HG03521 (cell line): ENCODE measurements at regions not wholly inside any gene's neighbourhood (a gene's known extent, or its start where the extent isn't known, plus 50 kb on each side); places are given as distances from the start of the nearest gene placed in this dataset.
"Not testable (repeated sequence)": the region's sequence is repeated elsewhere in the genome, so short reads cannot be mapped to it uniquely, and the experiment has no call there.

Experiments
- ATAC-seq: cut with Tn5 transposase; IDR thresholded peaks from one replicate; pipeline ENCODE4 v1.9.1; 2021; ENCODE audit warnings: mild to moderate bottlenecking, moderate library complexity; ENCODE audit not compliant: unreplicated experiment

DNA sequence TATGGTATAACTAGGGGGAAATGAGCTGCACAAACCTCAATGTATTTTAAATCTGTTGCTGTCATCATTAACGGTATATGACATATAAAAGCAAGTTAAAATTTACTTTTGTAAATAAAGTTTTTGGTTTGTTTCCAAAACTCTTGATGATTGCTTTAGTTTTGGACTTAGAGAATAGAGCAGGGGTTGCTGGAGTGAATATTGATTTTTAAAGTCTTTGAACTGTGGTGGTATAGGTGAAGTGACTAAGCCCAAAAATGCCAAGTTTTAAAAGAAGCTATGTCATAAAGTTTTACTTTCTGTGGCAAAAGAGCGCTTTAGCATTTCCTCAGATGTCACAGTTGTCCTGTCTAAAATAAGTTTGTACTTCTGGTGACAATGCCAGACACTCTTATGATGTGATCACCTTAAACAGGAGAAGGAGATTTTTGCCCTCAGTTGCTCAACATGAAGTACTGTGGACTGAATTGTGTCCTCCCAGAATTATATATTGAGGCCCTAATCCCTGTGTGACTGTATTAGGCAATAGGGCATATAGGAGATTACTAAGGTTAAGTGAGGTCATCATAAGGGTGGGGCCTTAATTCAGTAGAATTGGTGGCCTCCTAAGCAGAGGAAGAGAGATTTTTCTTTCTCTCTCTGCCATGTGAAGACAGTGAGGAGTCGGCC is 175.2 kb upstream of the PLGLB1 start:
- not testable (repeated sequence) for ATAC-seq

DNA sequence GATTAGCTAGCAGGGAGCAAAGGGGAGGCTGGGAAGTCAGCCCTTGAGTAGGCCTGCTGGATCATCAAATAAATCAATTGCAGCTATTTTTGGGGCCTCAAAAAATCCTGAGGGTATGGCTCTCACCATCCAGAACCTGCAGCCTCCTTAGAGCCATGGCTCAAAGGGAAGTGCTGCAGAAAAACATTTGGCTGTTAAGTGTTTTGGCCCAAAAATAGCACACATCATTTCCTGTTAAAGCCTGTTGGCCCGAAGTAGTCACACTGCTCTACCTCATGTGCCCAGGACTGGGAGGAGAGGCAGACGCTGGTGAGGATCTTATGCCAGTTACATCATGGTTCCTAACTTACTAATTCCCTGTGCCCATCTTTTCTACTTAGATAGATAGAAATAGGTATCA is 176.8 kb upstream of the PLGLB1 start:
- ATAC-seq, result not testable (repeated sequence)

DNA sequence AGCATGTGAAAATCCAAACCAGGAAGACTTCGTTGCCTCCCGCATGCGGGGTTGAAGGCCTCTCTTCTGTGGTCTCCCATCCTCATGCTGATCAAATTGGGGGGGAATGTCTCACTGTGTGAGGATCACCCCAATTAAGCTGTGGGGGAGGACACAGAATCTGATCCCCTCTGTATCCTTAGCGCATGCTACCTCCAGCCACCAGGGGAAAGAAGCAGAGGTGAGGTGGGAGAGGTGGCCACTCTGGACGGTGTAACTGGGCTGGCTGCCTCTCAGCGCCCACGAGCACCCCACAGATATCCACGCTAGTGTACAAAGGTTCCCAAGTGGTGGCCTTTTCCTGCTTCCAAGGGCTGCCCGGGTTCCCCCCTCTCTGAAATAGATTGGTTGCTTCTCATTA is 177.6 kb upstream of the PLGLB1 start:
- not testable (repeated sequence) for ATAC-seq

DNA sequence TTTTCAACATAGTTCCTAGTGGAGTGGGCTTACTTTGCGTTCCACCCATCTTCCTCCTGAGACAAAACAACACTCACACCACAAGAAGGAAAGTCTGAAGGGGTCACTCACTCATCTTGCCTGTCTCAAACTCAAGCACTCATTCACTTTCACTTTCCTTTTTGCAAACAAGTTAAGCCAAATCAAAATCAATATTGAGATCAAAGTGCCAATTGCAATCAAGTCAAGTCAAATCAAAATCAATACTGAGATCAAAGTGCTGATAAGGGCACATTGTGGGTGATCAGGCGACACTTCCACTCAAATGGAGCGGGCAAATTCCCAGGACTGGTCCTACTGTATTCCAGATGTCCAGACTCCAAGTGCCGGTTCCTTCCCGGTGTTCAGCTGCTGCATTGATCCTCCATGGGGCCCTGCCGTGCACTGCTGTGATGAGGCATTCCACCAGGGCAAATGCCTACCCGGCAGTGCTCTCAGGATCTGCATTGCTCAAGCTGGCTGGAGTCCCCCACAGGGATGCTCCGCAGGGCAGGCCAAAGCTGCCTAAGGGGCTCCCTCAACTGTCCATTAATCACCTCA is 183.0 kb upstream of the PLGLB1 start:
- not testable (repeated sequence) for ATAC-seq

DNA sequence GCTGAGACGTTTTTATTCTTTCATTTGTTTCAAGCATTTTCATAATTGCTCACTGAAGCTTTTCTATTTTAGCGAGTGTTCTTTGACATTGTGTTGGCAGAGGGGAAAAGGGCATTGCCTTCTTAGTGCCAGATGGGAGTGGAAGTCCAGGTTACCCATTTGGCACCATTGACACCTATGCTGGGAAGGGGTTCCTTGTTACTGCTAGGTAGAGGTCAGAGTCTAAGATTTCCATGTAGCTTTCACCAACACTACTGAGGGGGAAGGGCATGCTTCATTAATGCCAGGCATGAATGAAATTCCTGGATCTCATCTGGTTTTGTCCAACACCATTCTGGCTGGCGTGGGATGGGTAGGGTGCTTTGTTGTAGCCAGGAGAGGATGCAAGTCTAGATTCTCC is 191.3 kb upstream of the PLGLB1 start:
- ATAC-seq, result not testable (repeated sequence)

DNA sequence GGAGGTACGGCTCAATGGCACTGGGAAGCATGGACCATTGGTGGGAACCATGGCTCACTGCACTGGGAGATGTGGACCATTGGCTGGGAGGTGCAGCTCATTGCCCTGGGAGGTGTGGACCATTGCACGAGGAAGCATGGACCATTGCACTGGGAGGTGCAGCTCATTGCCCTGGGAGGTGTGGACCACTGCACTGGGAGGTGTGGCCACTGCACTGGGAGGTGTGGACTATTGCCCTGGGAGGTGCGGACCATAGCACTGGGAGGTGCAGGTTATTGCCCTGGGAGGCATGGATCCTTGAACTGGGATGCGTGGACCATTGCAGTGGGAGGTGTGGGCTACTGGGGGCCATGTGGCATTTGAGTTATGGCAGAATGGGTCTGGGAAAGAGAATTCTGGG is 195.4 kb upstream of the PLGLB1 start:
- ATAC-seq, result not testable (repeated sequence)

DNA sequence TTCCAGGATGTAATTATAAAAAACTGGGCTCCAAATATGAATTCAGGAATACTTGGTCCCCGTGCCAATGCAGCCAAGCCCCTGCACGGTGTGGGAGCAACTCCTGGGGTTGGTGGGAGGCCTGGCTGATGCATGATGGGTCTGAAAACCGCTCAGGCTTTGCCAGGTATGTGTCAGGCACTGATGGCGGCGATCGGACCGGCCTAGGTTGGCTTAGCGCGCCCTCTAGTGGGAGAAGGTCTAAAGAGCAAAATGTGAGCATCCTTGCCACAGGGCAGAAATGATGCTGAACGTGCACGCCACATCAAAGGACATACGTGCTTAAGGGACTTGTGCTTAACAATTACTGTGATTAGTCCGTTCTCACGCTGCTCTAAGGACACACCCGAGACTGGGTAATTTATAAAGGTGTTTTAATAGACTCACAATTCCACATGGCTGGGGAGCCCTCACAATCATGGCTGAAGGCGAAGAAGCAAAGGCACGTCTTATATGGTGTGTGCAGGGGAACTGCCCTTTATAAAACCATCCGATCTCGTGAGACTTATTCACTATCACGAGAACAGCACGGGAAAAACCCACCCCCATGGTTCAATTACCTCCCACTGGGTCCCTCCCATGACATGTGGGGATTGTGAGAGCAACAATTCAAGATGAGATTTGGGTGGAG is 196.2 kb upstream of the PLGLB1 start:
- ATAC-seq, result not testable (repeated sequence)

DNA sequence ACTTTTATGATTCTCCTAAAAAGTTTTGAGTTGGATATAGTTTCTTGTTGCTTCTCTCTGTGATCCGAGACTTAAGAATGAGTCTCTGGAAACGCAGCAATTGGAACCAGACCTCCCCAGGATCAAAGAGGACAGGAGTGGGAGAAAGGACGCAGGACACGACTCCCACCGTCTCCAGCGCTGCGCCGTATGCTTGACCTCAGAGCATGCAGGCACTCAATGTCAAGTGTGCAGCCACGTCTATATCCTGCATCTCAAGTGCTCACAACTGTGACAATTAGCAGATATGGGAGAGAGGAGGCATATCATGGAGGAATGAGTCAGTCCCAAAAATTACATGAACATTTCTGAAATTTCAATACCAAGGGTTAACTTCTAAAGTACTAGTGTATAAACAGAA is 199.0 kb upstream of the PLGLB1 start:
- not testable (repeated sequence) for ATAC-seq

DNA sequence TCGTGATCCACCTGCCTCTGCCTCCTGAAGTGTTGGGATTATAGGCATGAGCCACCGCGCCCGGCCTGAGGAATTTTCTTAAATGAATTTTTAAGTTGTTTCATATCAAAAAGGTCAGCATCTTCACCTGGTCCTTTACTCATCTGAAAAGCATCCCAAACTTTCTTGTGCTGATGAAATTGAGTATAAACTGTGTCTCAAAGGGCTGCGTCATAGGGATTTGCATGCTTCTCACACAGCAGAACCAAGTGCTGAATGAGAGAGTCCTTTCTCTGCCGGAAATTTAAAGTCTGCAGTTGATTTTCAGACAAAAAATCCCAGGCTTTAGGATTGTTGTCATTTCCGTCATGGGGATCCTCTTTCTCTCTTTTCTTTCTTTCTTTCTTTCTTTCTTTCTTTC is 200.5 kb upstream of the PLGLB1 start:
- ATAC-seq, result not testable (repeated sequence)

DNA sequence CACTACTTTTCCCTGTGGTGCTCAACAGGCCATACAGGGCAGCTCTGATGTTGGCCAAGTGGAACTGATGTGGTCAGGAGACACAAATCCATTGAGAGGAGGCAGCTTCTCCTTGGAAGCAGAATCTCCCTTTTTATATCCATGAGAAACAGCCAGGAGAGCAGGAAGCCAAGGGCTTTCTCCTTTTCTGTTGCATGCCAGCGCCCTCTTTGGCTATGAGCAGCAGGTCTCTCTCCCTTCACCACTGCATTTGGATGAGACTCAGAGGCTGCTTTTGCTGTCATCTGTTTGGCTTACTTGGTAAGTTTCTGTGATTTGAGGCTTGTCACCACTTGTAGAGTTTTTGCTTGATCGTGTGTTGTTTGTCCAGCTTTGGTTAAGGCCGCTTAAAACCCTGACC is 202.2 kb upstream of the PLGLB1 start:
- ATAC-seq, result not testable (repeated sequence)

DNA sequence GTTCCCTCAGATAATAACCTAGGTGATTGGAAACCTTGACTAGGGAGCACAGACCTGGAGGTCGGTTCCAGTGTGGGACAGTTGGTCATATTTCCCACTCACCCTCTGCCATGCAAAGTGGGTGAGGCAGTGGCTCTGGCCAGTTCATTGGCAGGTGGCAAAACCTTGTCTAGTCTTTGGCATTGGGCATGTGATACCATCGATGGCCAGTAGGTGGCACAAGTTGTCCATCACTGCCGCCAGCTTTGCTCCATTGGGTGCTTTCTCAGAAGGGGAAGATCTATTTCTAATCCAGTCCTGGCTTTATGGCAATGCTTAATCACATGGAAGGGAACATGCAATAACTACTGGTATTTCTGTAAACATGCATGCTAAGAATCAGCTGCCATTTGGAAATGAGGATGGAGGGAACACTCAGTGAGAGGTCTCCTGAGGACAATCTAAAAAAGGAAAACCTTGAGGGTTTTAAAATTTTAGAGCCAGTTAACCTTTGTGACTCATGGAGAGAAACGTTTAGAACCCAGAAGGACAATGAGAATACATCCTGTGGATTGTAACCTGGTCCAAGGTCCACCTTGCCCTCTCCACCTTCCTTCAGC is 207.5 kb upstream of the PLGLB1 start:
- not testable (repeated sequence) for ATAC-seq

DNA sequence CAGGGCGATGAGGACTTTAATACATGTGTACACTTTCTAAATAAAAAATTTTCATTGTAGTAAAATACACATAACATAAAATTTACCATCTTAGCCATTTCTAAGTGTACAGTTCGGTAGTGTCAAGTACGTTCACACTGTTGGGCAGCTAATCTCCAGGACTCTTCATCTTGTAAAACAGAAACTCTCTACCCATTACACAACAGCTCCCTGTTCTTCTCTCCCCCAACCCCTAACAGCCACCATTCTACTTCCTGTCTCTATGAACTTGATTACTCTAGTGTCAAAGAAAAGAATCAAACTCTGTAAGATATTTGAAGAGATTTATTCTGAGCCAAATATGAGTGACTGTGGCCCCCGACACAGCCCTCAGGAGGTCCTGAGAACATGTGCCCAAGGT is 208.3 kb upstream of the PLGLB1 start:
- not testable (repeated sequence) for ATAC-seq

DNA sequence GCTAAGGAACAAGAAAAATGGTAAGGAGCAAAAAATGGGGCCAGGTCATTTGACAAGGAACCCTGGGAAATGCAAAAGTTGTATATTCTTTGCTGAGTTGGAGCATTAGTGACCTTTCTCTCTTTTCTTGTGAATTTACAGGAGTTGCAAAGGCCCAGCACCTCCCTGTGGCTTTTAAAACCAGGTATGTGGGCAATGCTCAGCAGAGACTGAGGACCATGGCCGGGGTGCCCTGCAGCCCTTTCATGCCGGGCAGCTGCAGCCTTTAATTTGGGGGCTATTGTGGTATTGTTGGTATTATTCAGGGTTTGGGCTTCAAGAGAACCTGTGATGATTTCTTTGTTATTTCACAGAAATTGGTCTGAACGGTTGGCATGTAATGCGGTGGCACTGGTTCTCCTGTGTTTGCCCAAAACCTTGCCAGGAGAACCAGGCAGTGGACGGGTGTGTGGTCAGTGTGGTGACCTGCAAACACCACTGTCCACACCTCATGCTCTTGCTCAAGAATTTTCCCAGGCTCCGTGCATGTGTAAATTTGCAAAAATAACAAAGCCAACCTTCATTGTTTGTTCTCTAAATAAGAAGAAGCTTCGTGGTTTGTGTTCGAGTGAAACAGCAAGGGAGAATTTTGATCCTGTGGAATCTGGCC is 213.8 kb upstream of the PLGLB1 start:
- not testable (repeated sequence) for ATAC-seq

DNA sequence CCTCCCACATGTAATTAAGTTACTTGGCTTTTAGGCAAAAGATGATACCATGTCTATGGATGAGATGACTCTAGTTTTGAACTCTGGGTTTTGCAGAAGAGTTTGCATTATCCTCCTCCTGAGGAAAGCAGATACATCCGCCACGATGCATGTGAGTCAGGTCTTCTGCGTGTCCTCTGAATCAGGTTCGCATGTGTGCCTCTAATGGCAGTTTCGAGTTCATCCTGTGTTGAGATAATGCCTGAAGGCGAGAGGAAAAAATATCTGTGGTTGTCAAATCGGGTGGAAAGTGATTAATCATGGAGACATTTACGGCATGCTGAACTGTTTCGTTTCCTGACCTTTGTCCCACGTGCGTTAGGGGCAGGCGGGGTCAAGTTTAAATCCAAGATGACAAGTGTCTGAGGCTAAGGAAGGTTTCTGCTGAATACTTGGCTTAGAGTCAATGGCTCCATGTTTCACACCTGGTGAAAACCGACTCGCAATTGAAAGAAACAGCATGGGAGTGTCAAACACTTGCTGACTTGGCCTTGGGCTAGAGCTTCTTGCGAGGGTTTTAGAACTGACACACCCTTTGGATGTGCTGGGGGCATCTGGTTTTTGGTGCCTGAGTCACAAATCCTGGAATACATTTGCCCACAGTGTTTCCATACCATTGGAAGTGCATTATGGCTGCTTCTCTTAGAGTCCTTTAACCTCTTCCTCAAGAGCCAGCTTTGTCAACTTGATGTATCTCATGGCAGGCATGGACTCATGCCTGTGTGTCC is 216.1 kb upstream of the PLGLB1 start:
- not testable (repeated sequence) for ATAC-seq

DNA sequence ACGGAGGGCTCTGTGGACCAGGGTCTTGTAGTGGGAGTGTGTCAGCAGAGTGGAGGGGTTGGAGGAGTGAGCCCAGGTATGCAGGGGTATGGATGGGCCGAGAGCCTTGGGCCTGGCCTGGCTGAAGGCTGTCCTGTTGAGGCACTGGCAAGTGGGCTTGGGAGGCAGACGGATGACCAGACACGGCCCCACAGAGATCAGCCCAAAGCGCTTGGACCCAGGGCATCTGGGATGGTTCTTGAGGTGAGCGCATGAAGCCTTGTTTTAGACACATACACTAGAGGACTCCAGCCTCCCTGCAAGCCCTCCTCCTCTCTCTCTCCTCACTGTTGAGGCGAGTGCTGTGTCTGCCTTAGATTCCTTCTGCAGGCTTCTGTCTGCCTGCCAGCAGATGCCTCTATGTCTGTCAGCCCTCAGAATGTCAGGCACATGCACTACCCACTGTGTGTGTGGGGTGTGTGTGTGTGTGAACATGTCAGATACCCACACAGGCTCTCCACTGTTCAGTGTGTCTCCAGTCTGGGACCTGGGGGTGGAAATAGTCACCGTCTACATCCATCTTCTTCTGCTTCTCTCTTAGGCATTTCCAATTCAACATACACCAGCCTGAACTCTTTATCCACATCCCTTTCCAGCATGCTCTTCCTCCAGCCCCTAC is 218.0 kb upstream of the PLGLB1 start:
- not testable (repeated sequence) for ATAC-seq

DNA sequence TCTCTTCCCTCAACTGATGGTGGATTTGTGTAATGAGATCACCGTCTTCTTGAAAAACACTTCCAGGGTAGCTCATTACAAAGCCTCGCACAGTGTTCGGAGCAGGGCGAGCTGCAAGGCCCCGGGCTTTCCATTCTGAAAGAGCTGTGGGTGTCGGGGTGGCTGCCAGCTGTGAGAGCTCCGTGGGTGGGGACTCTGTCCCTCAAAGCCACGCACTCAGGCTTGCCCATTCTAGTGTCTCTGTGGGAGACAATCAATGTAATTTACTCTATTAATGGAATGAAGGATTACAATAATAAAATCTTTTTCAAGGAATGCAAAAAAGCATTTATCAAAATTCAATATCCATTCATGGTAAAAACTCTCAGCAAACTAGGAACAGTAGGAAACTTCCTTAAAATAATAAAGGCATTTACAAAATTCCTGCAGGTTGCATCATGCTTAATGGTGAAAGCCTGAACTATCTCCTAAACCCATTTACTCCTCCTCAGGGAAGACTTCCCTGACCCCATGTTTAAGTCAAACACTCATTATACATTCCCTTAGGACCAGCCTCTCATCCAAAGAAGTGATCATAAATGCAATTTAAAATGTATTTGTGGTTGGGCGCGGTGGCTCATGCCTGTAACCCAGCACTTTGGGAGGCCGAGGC is 224.5 kb upstream of the PLGLB1 start:
- ATAC-seq, result not testable (repeated sequence)

DNA sequence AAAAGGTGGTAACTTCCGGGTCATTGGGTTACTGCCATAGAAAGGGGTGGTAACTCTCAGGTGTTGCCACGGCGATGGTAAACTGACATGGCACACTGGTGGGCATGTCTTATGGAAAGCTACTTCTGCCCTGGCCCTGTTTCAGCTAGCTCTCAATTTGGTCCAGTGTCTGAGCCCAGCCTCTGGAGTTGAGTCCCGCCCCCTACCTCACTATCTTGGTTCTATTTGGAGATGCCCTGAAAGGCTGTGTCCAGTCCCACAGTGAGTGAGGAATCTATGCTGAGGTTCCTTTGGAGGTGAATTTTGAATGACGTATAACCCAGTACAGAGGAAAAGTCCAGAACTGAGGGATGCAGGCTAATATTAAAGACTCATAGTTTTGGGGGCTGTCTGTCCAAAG is 230.4 kb upstream of the PLGLB1 start:
- ATAC-seq, result not testable (repeated sequence)

DNA sequence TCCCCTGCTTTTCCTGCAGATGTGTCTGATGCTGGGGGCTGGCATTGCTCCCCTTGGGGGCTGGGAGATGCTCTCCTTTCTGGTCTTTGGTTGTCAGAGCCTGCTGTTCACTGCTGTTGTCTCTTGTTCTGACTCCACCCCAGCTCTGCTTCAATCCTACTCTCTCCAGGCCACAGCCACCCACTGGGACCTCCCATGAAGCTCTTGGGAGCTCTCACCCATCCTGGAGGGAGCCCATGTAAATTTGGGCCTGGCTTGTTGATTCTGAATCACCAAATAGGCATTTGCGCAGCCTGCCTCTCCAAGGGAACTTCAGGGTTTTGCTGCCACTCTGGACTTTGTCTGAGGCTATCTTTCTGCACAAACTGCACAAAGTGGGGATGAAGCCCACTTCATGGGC is 232.9 kb upstream of the PLGLB1 start:
- not testable (repeated sequence) for ATAC-seq

DNA sequence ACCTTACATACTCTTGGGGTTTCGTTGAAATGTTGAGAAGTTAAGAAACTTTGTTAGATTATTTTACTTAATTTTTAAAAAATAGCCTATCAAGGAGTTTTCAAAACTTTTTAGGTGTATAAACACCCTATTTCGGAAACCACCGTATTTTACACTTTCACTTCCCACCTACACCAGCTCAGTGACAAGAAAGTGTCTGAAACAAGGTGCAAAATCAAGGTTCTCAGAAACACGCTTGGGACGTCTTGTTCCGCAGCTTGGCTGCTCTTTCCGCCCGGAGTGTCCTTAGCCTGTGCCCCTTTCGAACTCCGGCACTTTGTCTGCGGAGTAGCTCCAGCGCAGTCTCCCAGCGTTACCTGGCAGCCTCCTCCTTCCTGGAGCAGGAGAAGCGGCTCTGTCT is 233.8 kb upstream of the PLGLB1 start:
- not testable (repeated sequence) for ATAC-seq
